ENCODE measurements at regions not wholly inside any gene's neighbourhood (a gene's known extent, or its start where the extent isn't known, plus 50 kb on each side); places are given as distances from the start of the nearest gene placed in this dataset.

DNA sequence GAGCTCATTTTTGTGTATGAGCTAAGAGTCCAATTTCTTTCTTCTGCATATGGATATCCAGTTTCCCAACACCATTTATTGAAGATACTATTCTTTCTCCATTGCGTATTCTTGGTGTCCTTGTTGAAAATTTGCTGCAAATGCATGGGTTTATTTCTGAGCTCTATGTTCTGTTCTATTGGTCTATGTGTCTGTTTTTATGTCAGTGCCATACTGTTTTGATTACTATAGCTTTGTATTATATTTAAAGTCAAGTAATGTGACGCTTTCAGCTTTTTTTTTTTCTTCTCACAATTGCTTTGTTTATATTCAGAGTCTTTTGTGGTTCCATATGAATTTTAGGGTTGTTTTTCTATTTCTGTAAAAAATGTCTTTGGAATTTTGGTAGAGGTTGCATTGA, 247.1 kb upstream of the TBX3 start:
- TF ChIP-seq, protein P1, sequence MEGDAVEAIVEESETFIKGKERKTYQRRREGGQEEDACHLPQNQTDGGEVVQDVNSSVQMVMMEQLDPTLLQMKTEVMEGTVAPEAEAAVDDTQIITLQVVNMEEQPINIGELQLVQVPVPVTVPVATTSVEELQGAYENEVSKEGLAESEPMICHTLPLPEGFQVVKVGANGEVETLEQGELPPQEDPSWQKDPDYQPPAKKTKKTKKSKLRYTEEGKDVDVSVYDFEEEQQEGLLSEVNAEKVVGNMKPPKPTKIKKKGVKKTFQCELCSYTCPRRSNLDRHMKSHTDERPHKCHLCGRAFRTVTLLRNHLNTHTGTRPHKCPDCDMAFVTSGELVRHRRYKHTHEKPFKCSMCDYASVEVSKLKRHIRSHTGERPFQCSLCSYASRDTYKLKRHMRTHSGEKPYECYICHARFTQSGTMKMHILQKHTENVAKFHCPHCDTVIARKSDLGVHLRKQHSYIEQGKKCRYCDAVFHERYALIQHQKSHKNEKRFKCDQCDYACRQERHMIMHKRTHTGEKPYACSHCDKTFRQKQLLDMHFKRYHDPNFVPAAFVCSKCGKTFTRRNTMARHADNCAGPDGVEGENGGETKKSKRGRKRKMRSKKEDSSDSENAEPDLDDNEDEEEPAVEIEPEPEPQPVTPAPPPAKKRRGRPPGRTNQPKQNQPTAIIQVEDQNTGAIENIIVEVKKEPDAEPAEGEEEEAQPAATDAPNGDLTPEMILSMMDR (IDR thresholded peaks at IDR 0.05; ENCODE audit: low read depth, low read length) = no peak
- DNase-seq = no peak

DNA sequence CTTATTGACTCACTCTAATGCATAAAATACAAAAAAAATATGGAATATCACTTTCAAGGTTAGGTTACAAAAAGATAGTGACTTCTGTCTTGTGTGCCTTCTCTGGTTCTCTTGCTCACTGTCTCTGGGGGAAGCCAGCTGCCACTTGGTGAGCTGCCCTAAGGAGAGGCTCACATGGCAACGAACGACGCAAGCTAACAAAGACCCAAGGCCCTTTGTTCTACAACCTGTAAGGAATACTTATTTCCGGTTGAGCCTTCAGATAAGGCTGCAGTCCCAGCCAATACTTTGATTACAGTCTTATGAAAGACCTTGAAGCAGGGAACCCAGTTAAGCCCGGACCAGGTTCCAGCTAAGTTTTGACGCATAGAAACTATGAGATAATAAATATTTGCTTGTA, 242.4 kb upstream of the TBX3 start:
- Histone ChIP-seq H3K36me3 (no peaks in the 10 kb centered on the region), H3K4me3 (ENCODE audit: low read depth, low read length) (no peak overlapping the region), H3K9me3 (ENCODE audit: severe bottlenecking) (peaks cover 3% of the 10 kb centered on the region), H3K27ac (no peak overlapping the region), H3K27me3 (ENCODE audit: insufficient read depth, low read depth, severe bottlenecking) (peaks cover 1% of the 10 kb centered on the region)
- DNase-seq = no peak
- TF ChIP-seq, protein P1 (IDR thresholded peaks at IDR 0.05; ENCODE audit: low read depth, low read length) = no peak

More for the DNA sequence above, 247.1 kb upstream of the TBX3 start:
- Histone ChIP-seq H3K27ac (no peak overlapping the region), H3K27me3 (ENCODE audit: insufficient read depth, low read depth, severe bottlenecking) (no peaks in the 10 kb centered on the region), H3K9me3 (ENCODE audit: severe bottlenecking) (peaks cover 8% of the 10 kb centered on the region), H3K4me3 (ENCODE audit: low read depth, low read length) (no peak overlapping the region), H3K36me3 (no peaks in the 10 kb centered on the region)

DNA sequence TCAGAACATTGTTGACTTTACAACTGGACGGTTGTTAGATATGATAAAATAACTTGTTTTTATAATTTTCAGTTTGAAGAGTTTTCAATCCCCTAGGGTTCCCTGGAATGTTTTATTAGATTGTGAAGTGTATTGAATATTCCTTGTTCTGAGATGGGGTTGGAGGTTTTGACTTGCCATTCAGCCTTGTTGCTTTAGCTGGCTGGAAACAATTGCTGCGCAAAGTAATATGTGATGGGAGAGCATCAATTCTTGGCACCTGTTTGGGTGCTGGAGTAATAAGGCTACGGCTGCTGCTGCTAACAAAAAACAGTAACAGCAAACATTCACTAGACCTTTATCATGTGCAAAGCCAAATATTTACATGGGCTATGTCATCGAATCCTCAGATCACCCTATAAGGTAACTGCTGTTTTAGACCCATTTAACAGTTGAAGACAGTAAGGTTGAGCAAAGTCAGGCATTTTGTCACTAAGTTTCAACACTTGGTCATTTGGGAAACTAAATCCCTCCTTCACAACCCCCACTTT, 241.0 kb upstream of the TBX3 start:
- no peak for DNase-seq

DNA sequence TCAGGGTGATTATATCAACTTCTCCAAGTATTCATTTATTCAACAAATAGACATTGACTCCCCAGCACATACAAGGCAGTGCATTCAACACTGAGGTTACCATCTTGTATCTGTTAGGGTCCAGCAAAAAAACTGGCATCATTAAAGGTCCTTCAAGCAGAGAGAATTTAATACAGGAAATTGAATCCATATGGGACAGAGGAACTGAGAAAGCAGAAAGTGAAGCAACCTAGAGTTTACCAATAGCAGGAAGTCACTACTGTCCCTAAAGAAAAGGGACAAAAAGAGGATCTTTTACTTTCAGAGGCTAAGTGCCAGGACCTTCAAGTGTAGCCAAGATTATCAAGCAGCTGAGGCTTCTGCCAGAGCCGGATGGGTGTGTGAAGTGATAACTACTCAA, 237.8 kb upstream of the TBX3 start:
- Histone ChIP-seq H3K27me3 (ENCODE audit: insufficient read depth, low read depth, severe bottlenecking) (peaks cover 3% of the 10 kb centered on the region), H3K27ac (no peak overlapping the region), H3K9me3 (ENCODE audit: severe bottlenecking) (no peaks in the 10 kb centered on the region), H3K36me3 (no peaks in the 10 kb centered on the region), H3K4me3 (ENCODE audit: low read depth, low read length) (no peak overlapping the region)
- TF ChIP-seq, protein P1 (IDR thresholded peaks at IDR 0.05; ENCODE audit: low read depth, low read length) = no peak
- no peak for DNase-seq

More for the DNA sequence above, 241.0 kb upstream of the TBX3 start:
- Histone ChIP-seq H3K27me3 (ENCODE audit: insufficient read depth, low read depth, severe bottlenecking) (peaks cover 3% of the 10 kb centered on the region), H3K9me3 (ENCODE audit: severe bottlenecking) (no peaks in the 10 kb centered on the region), H3K27ac (no peak overlapping the region), H3K36me3 (no peaks in the 10 kb centered on the region), H3K4me3 (ENCODE audit: low read depth, low read length) (no peak overlapping the region)
- TF ChIP-seq, protein P1 (IDR thresholded peaks at IDR 0.05; ENCODE audit: low read depth, low read length) = no peak

DNA sequence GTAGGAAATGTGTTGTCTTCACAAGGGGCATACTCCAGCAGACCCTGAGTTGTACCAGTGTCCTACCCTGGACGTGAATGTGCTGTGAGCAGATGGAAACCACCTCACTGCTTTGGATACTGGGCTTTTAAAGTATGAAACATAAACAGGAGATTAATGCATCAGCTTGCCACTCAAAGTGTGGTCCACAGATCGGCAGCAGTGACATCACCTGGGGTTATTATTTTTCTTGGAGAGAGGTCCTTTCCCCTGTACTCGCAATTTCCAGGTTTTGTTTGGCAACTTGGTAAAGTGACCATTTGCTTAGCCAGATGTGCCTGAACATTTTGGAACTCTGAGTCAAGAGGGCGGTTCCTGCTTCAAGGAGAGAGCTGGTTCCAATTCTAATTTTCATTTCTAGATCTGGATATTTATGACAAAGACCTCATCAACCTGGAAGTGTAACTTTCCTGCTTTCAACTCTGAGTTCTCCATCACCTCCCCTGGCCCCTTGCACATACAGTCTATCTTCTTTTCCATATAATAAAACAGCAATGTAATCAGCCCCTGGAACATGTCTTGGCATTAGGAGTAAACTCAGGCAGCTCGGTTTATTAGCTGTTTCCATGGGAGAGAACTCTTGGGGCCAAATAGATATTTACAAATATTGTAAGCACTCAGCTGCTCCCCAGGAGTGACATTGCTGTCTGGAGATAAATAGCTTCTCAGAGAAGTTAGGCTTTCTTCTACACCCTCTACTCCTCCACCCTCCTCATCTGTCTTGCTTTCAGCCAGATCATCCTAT, 237.0 kb upstream of the TBX3 start:
- Histone ChIP-seq H3K9me3 (ENCODE audit: severe bottlenecking) (no peaks in the 10 kb centered on the region), H3K36me3 (no peaks in the 10 kb centered on the region), H3K27ac (no peak overlapping the region), H3K4me3 (ENCODE audit: low read depth, low read length) (no peak overlapping the region), H3K27me3 (ENCODE audit: insufficient read depth, low read depth, severe bottlenecking) (peaks cover 3% of the 10 kb centered on the region)
- TF ChIP-seq, protein P1 (IDR thresholded peaks at IDR 0.05; ENCODE audit: low read depth, low read length) = no peak
- DNase-seq = no peak

All from WERI-Rb-1 (cell line).